ENCODE measurements at regions not wholly inside any gene's neighbourhood (a gene's known extent, or its start where the extent isn't known, plus 50 kb on each side); places are given as distances from the start of the nearest gene placed in this dataset.

GRCh38 chr2:134193006-134193405, 60.9 kb upstream of the MGAT5 start:
- TF ChIP-seq CTCF (IDR thresholded peaks at IDR 0.05) = no peak
- intact Hi-C loops (cut with DNase I) = loop anchor here (10.0 kb wide), 1 partner anchor 68 kb away; no protein-coding TSS in a partner anchor
- Histone ChIP-seq H3K4me1 (peaks cover 11% of the 10 kb centered on the region), H3K27ac (no peak overlapping the region), H3K36me3 (no peaks in the 10 kb centered on the region), H3K4me3 (no peak overlapping the region), H3K9me3 (no peaks in the 10 kb centered on the region), H3K27me3 (no peaks in the 10 kb centered on the region)
- ATAC-seq (no peak), DNase-seq (no peak)

GRCh38 chr2:134194519-134194918, 59.4 kb upstream of the MGAT5 start:
- Histone ChIP-seq H3K36me3 (no peaks in the 10 kb centered on the region), H3K27me3 (no peaks in the 10 kb centered on the region), H3K4me3 (no peak overlapping the region), H3K4me1 (peaks cover 14% of the 10 kb centered on the region), H3K9me3 (no peaks in the 10 kb centered on the region), H3K27ac (no peak overlapping the region)
- DNase-seq (no peak), ATAC-seq (no peak)
- intact Hi-C loops (cut with DNase I) = loop anchor here (10.0 kb wide), 1 partner anchor 70 kb away; no protein-coding TSS in a partner anchor
- TF ChIP-seq CTCF (IDR thresholded peaks at IDR 0.05) = no peak

- H3K4me1 ChIP-seq = peaks cover 9% of the 10 kb centered on the region
- no peaks in the 10 kb centered on the region for H3K27me3 ChIP-seq
- H3K27ac ChIP-seq = no peak overlapping the region
- H3K9me3 ChIP-seq = no peaks in the 10 kb centered on the region
- no peak for DNase-seq
- no peak for ATAC-seq
- no peak overlapping the region for H3K4me3 ChIP-seq
- intact Hi-C loops (cut with DNase I) = loop anchor here (10.0 kb wide), 1 partner anchor 71 kb away; no protein-coding TSS in a partner anchor
- TF ChIP-seq CTCF (IDR thresholded peaks at IDR 0.05) = no peak
- H3K36me3 ChIP-seq = no peaks in the 10 kb centered on the region
These were observed 58.5 kb upstream of the MGAT5 start for GRCh38 chr2:134195341-134195740.

- no peak overlapping the region for H3K4me3 ChIP-seq
- no peaks in the 10 kb centered on the region for H3K9me3 ChIP-seq
- no peak for TF ChIP-seq CTCF (IDR thresholded peaks at IDR 0.05)
- peaks cover 9% of the 10 kb centered on the region for H3K4me1 ChIP-seq
- H3K27me3 ChIP-seq = no peaks in the 10 kb centered on the region
- no peak for ATAC-seq
- no peaks in the 10 kb centered on the region for H3K36me3 ChIP-seq
- intact Hi-C loops (cut with DNase I) = loop anchor here (10.0 kb wide), 1 partner anchor 73 kb away; no protein-coding TSS in a partner anchor
- H3K27ac ChIP-seq = no peak overlapping the region
- DNase-seq = no peak
These were observed 56.4 kb upstream of the MGAT5 start for GRCh38 chr2:134197445-134197844.

- peak; percentile 36 for ATAC-seq
- no peak overlapping the region for H3K4me3 ChIP-seq
- H3K27ac ChIP-seq = no peak overlapping the region
- DNase-seq = no peak
- H3K36me3 ChIP-seq = no peaks in the 10 kb centered on the region
- H3K4me1 ChIP-seq = peaks cover 9% of the 10 kb centered on the region
- TF ChIP-seq CTCF (IDR thresholded peaks at IDR 0.05) = no peak
- H3K27me3 ChIP-seq = no peaks in the 10 kb centered on the region
- intact Hi-C loops (cut with DNase I) = loop anchor here (10.0 kb wide), 1 partner anchor 73 kb away; no protein-coding TSS in a partner anchor
- H3K9me3 ChIP-seq = no peaks in the 10 kb centered on the region
These were observed 55.8 kb upstream of the MGAT5 start for GRCh38 chr2:134198006-134198634.
